Kidney (tissue), 13 donors: ENCODE measurements at regions not wholly inside any gene's neighbourhood (a gene's known extent, or its start where the extent isn't known, plus 50 kb on each side); places are given as distances from the start of the nearest gene placed in this dataset.

Experiments
- DNase-seq, 5 donors: peaks; one replicate each; pipeline ENCODE4 v3.0.0-alpha.2; 2013 to 2020
- FAIRE-seq: peaks from 2 replicates; lab custom pipeline; 2012; peaks lifted over from hg19 to GRCh38; lab: Jason Lieb, UNC
- H3K27ac ChIP-seq, 2 donors: one replicate each; pipeline ENCODE4 v1.7.0; 2013; ENCODE audit warnings: low read depth in 2 of 2, low read length in 2 of 2, inconsistent platforms in 1 of 2
- H3K27me3 ChIP-seq: one replicate; pipeline ENCODE4 v1.7.1; 2013; ENCODE audit warnings: low read length, inconsistent platforms; ENCODE audit not compliant: control insufficient read depth, insufficient read depth
- H3K36me3 ChIP-seq, 3 donors: one replicate each; pipeline versions ENCODE4 v1.7.0 to v1.7.1; 2013; ENCODE audit warnings: low read length in 3 of 3, control low read depth in 1 of 3, inconsistent platforms in 1 of 3; ENCODE audit not compliant: insufficient read depth in 3 of 3, control insufficient read depth in 2 of 3
- H3K4me1 ChIP-seq, 3 donors: one replicate each; pipeline versions ENCODE4 v1.7.0 to v1.7.1; 2013; ENCODE audit warnings: low read length in 3 of 3, inconsistent platforms in 1 of 3, low read depth in 1 of 3; ENCODE audit not compliant: control insufficient read depth in 2 of 3, insufficient read depth in 2 of 3
- H3K4me3 ChIP-seq, 3 donors: one replicate each; pipeline versions ENCODE4 v1.7.0 to v1.8.1; 2013; ENCODE audit warnings: low read length in 3 of 3, control low read depth in 1 of 3, inconsistent platforms in 1 of 3
- H3K9ac ChIP-seq, 3 donors: one replicate each; pipeline versions ENCODE4 v1.7.0 to v1.7.1; 2013; ENCODE audit warnings: low read length in 3 of 3, control low read depth in 1 of 3, inconsistent platforms in 1 of 3
- H3K9me3 ChIP-seq, 3 donors: one replicate each; pipeline versions ENCODE4 v1.7.0 to v1.7.1; 2013; ENCODE audit warnings: low read length in 3 of 3, control low read depth in 1 of 3, inconsistent platforms in 1 of 3; ENCODE audit not compliant: control insufficient read depth in 2 of 3, insufficient read depth in 1 of 3
- CTCF ChIP-seq: IDR thresholded peaks from 3 replicates; pipeline ENCODE4 v1.5.1; 2012; ENCODE audit warnings: mild to moderate bottlenecking, moderate library complexity, borderline replicate concordance; ENCODE audit not compliant: insufficient read depth; ENCODE audit errors: extremely low read depth
- intact Hi-C: fragments of 100-400 bp; cut with DNase I; formaldehyde crosslinking; loops from one replicate; pipeline ENCODE4 v1.11.1; 2022
- donor health status: control.
- donor health status: control.
- donor health status: control.
- donor health status: control.
- donor health status: control.
- donor health status: DM: yes; HTN: yes; CAD: no.
- donor health status: Normal renal cell carcinoma (clear cell type).

- no peak for FAIRE-seq
- no peak overlapping the region for H3K4me3 ChIP-seq
- no peaks in the 10 kb centered on the region for H3K9me3 ChIP-seq
- TF ChIP-seq CTCF: no peak
- DNase-seq: no peak
- no peak overlapping the region for H3K9ac ChIP-seq
- H3K27ac ChIP-seq: no peak overlapping the region
- intact Hi-C loops: no loop called here
- H3K27me3 ChIP-seq: no peaks in the 10 kb centered on the region
- H3K36me3 ChIP-seq: no peaks in the 10 kb centered on the region
- no peaks in the 10 kb centered on the region for H3K4me1 ChIP-seq
These were observed 1248.3 kb downstream of the SLC16A7 start for GRCh38 chr12:60844101-60844500.

GRCh38 chr12:60844875-60845274, 1249.0 kb downstream of the SLC16A7 start:
- intact Hi-C loops: no loop called here
- H3K9me3 ChIP-seq: no peaks in the 10 kb centered on the region
- no peak for FAIRE-seq
- H3K36me3 ChIP-seq: no peaks in the 10 kb centered on the region
- TF ChIP-seq CTCF: no peak
- H3K4me3 ChIP-seq: no peak overlapping the region
- DNase-seq: no peak
- no peak overlapping the region for H3K27ac ChIP-seq
- no peaks in the 10 kb centered on the region for H3K4me1 ChIP-seq
- no peak overlapping the region for H3K9ac ChIP-seq
- no peaks in the 10 kb centered on the region for H3K27me3 ChIP-seq

- no peak for DNase-seq
- H3K9me3 ChIP-seq: no peaks in the 10 kb centered on the region
- H3K27me3 ChIP-seq: no peaks in the 10 kb centered on the region
- H3K36me3 ChIP-seq: no peaks in the 10 kb centered on the region
- H3K9ac ChIP-seq: no peak overlapping the region
- no peak overlapping the region for H3K4me3 ChIP-seq
- H3K4me1 ChIP-seq: no peaks in the 10 kb centered on the region
- no peak overlapping the region for H3K27ac ChIP-seq
- FAIRE-seq: no peak
- intact Hi-C loops: no loop called here
- TF ChIP-seq CTCF: no peak
These were observed 1249.9 kb downstream of the SLC16A7 start for GRCh38 chr12:60845696-60846095.

GRCh38 chr12:60847281-60847680, 1251.5 kb downstream of the SLC16A7 start:
- FAIRE-seq: no peak
- no peaks in the 10 kb centered on the region for H3K36me3 ChIP-seq
- intact Hi-C loops: no loop called here
- no peaks in the 10 kb centered on the region for H3K4me1 ChIP-seq
- no peaks in the 10 kb centered on the region for H3K9me3 ChIP-seq
- no peak for DNase-seq
- no peaks in the 10 kb centered on the region for H3K27me3 ChIP-seq
- H3K4me3 ChIP-seq: no peak overlapping the region
- no peak overlapping the region for H3K27ac ChIP-seq
- no peak overlapping the region for H3K9ac ChIP-seq
- no peak for TF ChIP-seq CTCF
